ENCODE measurements at regions not wholly inside any gene's neighbourhood (a gene's known extent, or its start where the extent isn't known, plus 50 kb on each side); places are given as distances from the start of the nearest gene placed in this dataset.

DNA sequence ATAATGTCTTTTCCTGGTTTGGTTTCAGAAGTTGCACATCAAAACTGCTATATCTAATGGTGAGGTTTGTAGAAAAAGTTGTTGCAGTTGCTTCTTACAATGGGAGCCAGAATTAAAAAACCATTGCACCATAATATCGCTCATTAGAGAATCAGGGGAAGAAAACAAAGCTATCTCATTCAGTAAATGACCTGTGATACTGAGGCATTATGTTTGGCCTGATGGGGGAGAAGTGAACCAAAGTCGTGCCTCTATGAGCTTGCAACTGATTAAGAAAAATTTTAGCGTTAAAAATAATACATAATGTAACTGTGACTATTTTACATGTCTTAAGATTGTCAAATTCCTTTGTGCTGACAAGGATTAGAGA, 60.2 kb upstream of the ARHGEF26 start:
- FAIRE-seq (no peak), DNase-seq (ENCODE audit: insufficient read length, low spot score) (no peak)
- TF ChIP-seq, protein P1, sequence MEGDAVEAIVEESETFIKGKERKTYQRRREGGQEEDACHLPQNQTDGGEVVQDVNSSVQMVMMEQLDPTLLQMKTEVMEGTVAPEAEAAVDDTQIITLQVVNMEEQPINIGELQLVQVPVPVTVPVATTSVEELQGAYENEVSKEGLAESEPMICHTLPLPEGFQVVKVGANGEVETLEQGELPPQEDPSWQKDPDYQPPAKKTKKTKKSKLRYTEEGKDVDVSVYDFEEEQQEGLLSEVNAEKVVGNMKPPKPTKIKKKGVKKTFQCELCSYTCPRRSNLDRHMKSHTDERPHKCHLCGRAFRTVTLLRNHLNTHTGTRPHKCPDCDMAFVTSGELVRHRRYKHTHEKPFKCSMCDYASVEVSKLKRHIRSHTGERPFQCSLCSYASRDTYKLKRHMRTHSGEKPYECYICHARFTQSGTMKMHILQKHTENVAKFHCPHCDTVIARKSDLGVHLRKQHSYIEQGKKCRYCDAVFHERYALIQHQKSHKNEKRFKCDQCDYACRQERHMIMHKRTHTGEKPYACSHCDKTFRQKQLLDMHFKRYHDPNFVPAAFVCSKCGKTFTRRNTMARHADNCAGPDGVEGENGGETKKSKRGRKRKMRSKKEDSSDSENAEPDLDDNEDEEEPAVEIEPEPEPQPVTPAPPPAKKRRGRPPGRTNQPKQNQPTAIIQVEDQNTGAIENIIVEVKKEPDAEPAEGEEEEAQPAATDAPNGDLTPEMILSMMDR (IDR thresholded peaks at IDR 0.05; ENCODE audit: insufficient read depth, missing control alignments), result no peak

DNA sequence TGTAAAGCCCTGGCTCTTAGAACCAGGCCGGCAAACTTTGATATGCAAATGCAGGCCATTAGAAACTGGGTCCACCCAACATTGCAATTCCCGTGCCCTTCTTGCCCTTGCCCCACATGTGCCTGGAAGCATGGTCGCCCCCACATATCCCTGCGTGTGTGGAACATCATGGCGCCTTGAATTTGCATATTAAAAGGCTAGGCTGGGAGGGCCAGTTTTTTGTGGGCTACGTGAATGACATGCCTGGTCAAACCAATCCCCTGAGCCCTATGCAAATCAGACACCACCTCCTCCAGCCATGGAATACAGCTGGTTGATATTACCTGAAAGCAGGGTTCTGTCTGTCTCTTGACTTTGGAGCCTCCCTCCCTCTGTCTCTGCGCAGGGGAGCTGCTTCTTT, 58.7 kb upstream of the ARHGEF26 start:
- TF ChIP-seq, protein P1 (IDR thresholded peaks at IDR 0.05; ENCODE audit: insufficient read depth, missing control alignments), result no peak
- DNase-seq (ENCODE audit: insufficient read length, low spot score) (no peak), FAIRE-seq (no peak)

DNA sequence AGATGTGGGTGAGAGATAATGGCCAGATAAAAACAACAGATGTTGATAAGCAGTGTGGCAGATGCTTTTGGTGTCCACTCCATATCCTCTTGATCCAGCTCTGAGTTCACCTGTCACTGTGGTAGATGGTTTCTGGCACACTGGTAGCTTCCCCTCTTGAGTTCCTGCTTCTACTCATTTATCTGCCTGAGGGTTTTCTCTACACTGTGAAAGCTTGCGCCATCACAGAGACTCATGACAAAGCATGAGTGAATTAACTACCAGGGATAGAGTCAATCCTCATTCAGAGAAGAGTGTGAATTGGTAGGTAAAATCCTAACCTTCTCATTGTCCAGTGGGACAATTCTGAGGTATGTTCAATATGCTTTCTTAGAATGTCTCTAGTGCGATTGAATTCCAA, 50.0 kb upstream of the ARHGEF26 start:
- no peak for DNase-seq (ENCODE audit: insufficient read length, low spot score)
- TF ChIP-seq, protein P1 (IDR thresholded peaks at IDR 0.05; ENCODE audit: insufficient read depth, missing control alignments), result no peak
- no peak for FAIRE-seq

All from D721Med (cell line).